ENCODE measurements at regions not wholly inside any gene's neighbourhood (a gene's known extent, or its start where the extent isn't known, plus 50 kb on each side); places are given as distances from the start of the nearest gene placed in this dataset.

GRCh38 chr2:74740741-74741431, 86.8 kb downstream of the SEMA4F start:
- TF ChIP-seq CTCF (optimal IDR thresholded peaks at IDR 0.05 in 1 of 3, IDR thresholded peaks at IDR 0.05 in 1 of 3, conservative IDR thresholded peaks at IDR 0.05 in 1 of 3; ENCODE audit: extremely low read depth in 1 of 3, insufficient read depth in 2 of 3, low read length in 3 of 3) = peak in 2 of 3 experiments; percentile 26 to 53
- TF ChIP-seq EZH2 (IDR thresholded peaks at IDR 0.05; ENCODE audit: low read length) = no peak
